Ishikawa (cell line): ENCODE measurements at regions not wholly inside any gene's neighbourhood (a gene's known extent, or its start where the extent isn't known, plus 50 kb on each side); places are given as distances from the start of the nearest gene placed in this dataset.
A peak's percentile ranks its signal among the peaks of the same experiment; 100 is the strongest.

Experiments used
- CEBPB ChIP-seq: IDR thresholded peaks from 2 replicates; pipeline ENCODE4 v1.6.1; 2012
- CREB1 ChIP-seq: IDR thresholded peaks from 2 replicates; pipeline ENCODE4 v1.6.1; 2012; ENCODE audit warnings: low read depth
- EGR1 ChIP-seq: IDR thresholded peaks from 2 replicates; pipeline ENCODE4 v1.6.1; 2012
- EP300 ChIP-seq: IDR thresholded peaks from 2 replicates; pipeline ENCODE4 v1.6.1; 2012; ENCODE audit warnings: borderline replicate concordance
- FOXM1 ChIP-seq: IDR thresholded peaks from 2 replicates; pipeline ENCODE4 v1.6.1; 2012; ENCODE audit warnings: low read depth, borderline replicate concordance
- NFIC ChIP-seq: IDR thresholded peaks from 2 replicates; pipeline ENCODE4 v1.6.1; 2012
- RAD21 ChIP-seq: IDR thresholded peaks from 2 replicates; pipeline ENCODE4 v1.6.1; 2012; ENCODE audit warnings: low read depth
- TAF1 ChIP-seq: IDR thresholded peaks from 2 replicates; pipeline ENCODE4 v1.6.1; 2012; ENCODE audit warnings: low read depth, mild to moderate bottlenecking
- TCF12 ChIP-seq: IDR thresholded peaks from 2 replicates; pipeline ENCODE4 v1.6.1; 2012; ENCODE audit warnings: low read depth
- TEAD4 ChIP-seq: IDR thresholded peaks from 2 replicates; pipeline ENCODE4 v1.6.1; 2012
- YY1 ChIP-seq: IDR thresholded peaks from 2 replicates; pipeline ENCODE4 v1.6.1; 2012; ENCODE audit warnings: low read depth
- ZBTB7A ChIP-seq: IDR thresholded peaks from 2 replicates; pipeline ENCODE4 v1.6.1; 2012; ENCODE audit warnings: low read depth
- TF ChIP-seq, protein P1 (sequence below): IDR thresholded peaks from 2 replicates; pipeline ENCODE4 v1.6.1; 2012
- TF ChIP-seq, protein P2 (sequence below): IDR thresholded peaks from 2 replicates; pipeline ENCODE4 v1.6.1; 2012
- TF ChIP-seq, protein P3 (sequence below): IDR thresholded peaks from 2 replicates; pipeline ENCODE4 v1.6.1; 2012; ENCODE audit warnings: low read depth, mild to moderate bottlenecking

DNA sequence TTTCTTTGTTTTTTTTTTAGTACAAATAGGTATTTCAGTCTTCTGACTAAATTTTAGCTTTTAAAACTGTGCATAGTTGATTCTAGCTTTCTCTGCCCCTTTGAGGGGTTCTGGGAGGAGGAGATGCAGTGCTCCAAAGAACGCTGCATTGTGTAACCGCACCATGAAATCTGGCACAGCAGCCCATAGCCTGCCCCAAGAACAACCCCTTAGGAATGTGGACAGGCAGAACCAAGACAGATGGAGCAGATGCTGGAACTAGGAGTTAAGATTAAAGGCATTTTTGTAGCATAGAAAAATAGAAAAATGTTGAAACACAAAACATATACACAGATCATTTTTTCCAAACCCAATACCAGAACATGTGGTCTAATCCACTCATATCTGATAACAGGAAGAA, 187.5 kb downstream of the SCG2 start:
- no peak for TF ChIP-seq ZBTB7A
- no peak for TF ChIP-seq RAD21
- TF ChIP-seq, protein P1, sequence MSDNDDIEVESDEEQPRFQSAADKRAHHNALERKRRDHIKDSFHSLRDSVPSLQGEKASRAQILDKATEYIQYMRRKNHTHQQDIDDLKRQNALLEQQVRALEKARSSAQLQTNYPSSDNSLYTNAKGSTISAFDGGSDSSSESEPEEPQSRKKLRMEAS, result no peak
- TF ChIP-seq, protein P2, sequence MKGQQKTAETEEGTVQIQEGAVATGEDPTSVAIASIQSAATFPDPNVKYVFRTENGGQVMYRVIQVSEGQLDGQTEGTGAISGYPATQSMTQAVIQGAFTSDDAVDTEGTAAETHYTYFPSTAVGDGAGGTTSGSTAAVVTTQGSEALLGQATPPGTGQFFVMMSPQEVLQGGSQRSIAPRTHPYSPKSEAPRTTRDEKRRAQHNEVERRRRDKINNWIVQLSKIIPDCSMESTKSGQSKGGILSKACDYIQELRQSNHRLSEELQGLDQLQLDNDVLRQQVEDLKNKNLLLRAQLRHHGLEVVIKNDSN, result no peak
- no peak for TF ChIP-seq TAF1
- no peak for TF ChIP-seq CREB1
- TF ChIP-seq CEBPB, result no peak
- TF ChIP-seq NFIC, result no peak
- no peak for TF ChIP-seq TCF12
- TF ChIP-seq YY1, result no peak
- no peak for TF ChIP-seq TEAD4
- no peak for TF ChIP-seq EGR1
- TF ChIP-seq FOXM1, result no peak
- TF ChIP-seq, protein P3, sequence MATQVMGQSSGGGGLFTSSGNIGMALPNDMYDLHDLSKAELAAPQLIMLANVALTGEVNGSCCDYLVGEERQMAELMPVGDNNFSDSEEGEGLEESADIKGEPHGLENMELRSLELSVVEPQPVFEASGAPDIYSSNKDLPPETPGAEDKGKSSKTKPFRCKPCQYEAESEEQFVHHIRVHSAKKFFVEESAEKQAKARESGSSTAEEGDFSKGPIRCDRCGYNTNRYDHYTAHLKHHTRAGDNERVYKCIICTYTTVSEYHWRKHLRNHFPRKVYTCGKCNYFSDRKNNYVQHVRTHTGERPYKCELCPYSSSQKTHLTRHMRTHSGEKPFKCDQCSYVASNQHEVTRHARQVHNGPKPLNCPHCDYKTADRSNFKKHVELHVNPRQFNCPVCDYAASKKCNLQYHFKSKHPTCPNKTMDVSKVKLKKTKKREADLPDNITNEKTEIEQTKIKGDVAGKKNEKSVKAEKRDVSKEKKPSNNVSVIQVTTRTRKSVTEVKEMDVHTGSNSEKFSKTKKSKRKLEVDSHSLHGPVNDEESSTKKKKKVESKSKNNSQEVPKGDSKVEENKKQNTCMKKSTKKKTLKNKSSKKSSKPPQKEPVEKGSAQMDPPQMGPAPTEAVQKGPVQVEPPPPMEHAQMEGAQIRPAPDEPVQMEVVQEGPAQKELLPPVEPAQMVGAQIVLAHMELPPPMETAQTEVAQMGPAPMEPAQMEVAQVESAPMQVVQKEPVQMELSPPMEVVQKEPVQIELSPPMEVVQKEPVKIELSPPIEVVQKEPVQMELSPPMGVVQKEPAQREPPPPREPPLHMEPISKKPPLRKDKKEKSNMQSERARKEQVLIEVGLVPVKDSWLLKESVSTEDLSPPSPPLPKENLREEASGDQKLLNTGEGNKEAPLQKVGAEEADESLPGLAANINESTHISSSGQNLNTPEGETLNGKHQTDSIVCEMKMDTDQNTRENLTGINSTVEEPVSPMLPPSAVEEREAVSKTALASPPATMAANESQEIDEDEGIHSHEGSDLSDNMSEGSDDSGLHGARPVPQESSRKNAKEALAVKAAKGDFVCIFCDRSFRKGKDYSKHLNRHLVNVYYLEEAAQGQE, result no peak
- TF ChIP-seq EP300, result no peak

DNA sequence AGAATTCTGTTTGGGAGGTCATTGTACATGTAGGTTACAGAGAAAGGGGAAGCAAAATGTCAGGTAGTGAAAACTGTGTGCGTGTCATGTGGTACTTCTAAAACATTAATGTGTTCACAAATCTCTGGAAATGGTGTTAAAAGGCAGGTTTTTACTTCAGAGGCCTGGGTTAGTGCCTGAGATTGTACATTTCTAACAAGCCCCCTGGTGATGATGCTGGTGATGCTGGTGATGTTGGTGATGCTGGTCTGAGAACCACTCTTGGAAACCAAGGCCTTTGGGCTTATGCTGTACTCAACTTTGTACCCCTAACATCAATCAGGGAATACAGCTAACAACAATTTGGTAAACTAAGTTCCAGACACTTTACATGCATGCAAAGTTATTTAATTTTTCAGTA, 187.1 kb downstream of the SCG2 start:
- TF ChIP-seq EP300, result no peak
- TF ChIP-seq TEAD4, result no peak
- TF ChIP-seq, protein P1, result no peak
- TF ChIP-seq CEBPB, result no peak
- TF ChIP-seq, protein P2, result no peak
- no peak for TF ChIP-seq FOXM1
- no peak for TF ChIP-seq RAD21
- no peak for TF ChIP-seq YY1
- TF ChIP-seq TAF1, result no peak
- TF ChIP-seq CREB1, result no peak
- TF ChIP-seq EGR1, result no peak
- TF ChIP-seq ZBTB7A, result no peak
- no peak for TF ChIP-seq TCF12
- no peak for TF ChIP-seq NFIC
- TF ChIP-seq, protein P3, result no peak

DNA sequence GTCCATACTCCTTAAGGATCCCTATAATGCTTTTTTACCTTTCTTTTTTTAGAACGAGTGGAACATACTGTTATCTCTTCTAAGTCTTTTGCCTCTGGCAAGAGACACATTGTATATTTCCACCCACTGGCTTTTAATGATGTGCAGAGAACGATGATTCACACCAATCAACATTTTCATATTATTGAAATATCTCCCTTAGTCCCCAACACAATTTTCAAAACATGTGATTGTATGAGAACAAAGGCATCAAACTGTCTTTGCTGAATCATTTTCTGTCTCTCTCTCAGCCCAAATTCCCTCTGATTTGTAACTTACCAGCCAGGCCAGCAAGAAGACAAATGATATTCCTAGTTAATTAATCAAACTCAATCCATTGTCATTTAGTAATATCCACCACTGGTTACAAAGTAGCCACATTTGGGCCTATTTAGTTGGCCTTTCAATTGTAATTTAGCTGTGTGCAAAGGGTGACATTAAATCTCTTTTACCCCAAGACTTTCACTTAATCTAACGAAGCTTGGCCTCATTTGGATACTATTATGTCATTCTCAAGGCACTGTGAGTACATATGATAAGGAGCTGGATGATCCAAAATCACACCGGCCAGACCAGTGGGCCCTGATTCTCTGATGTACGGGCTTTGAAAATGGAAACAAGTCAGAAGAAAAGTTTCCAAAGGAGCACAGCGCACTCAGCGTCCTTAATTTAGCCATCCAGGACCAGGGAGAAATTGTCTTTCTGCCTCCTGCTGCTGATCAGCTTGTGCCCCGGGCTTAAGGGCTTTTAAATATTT, 185.1 kb downstream of the SCG2 start:
- TF ChIP-seq EP300, result no peak
- no peak for TF ChIP-seq YY1
- no peak for TF ChIP-seq ZBTB7A
- TF ChIP-seq RAD21, result no peak
- no peak for TF ChIP-seq TEAD4
- no peak for TF ChIP-seq CEBPB
- TF ChIP-seq CREB1, result no peak
- TF ChIP-seq, protein P3, result no peak
- TF ChIP-seq, protein P1, result no peak
- TF ChIP-seq FOXM1, result no peak
- no peak for TF ChIP-seq TCF12

DNA sequence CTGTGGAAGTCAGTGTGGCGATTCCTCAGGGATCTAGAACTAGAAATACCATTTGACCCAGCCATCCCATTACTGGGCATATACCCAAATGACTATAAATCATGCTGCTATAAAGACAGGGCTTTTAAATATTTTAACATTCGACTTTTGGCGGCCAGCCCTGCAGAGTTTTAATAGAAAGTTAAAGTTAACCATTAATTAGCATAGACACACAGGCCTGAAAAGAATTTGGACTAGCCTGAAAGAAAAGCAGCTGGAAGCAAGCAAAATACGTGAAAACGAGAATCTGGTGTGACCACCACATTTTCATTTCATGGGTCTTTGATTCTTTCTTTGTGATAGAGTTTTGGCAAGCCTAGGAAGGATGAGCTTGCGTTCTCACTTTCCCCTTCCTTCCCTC, 184.0 kb downstream of the SCG2 start:
- TF ChIP-seq, protein P1, result no peak
- TF ChIP-seq, protein P2, result no peak
- TF ChIP-seq NFIC (0 out of 2 replicates have a peak, but pooled peaks have one; percentile 2), CEBPB (no peak), EP300 (no peak), TAF1 (no peak), RAD21 (no peak)
